ENCODE measurements at regions not wholly inside any gene's neighbourhood (a gene's known extent, or its start where the extent isn't known, plus 50 kb on each side); places are given as distances from the start of the nearest gene placed in this dataset.

GRCh38 chr3:169009453-169009852 lies 654.1 kb downstream of the MECOM start:
- H4K5ac ChIP-seq (ENCODE audit: low read depth, low read length), result no peak overlapping the region
- in situ Hi-C loops (cut with MboI; ENCODE audit: low sequenced_read_pairs) (no loop called here), dilution Hi-C loops (cut with HindIII; ENCODE audit: low sequenced_read_pairs, unreplicated experiment) (no loop called here), intact Hi-C loops (cut with micrococcal nuclease) (no loop called here)
- no peak overlapping the region for H3K4me3 ChIP-seq (ENCODE audit: insufficient read depth, low read depth, low read length)
- no peaks in the 10 kb centered on the region for H3K79me1 ChIP-seq (ENCODE audit: low read depth in 1 of 2, low read length in 2 of 2)
- H2AK9ac ChIP-seq (replicated peaks; ENCODE audit: low read depth, low read length, poor library complexity), result no peak overlapping the region
- H3K36me3 ChIP-seq (ENCODE audit: control insufficient read depth, insufficient read depth, low read length), result no peaks in the 10 kb centered on the region
- no TSS peak for BruUV-seq (replicated peaks)
- H3K56ac ChIP-seq (ENCODE audit: extremely low read depth, insufficient read depth, low read length), result no peak overlapping the region
- H3K9ac ChIP-seq (ENCODE audit: low read depth, low read length), result no peak overlapping the region
- no peak overlapping the region for H3K14ac ChIP-seq (replicated peaks; ENCODE audit: low read depth, low read length)
- no peak overlapping the region for H2BK120ac ChIP-seq (ENCODE audit: low read depth, low read length)
- H2BK5ac ChIP-seq (ENCODE audit: low read depth, low read length, poor library complexity, severe bottlenecking), result no peak overlapping the region
- no peaks in the 10 kb centered on the region for H3K27me3 ChIP-seq (ENCODE audit: control insufficient read depth, insufficient read depth, low read length)
- no peak overlapping the region for H2BK15ac ChIP-seq (ENCODE audit: low read depth, low read length)
- no peak overlapping the region for H2BK20ac ChIP-seq (ENCODE audit: low read depth, low read length)
- H3K27ac ChIP-seq (ENCODE audit: insufficient read depth, low read length), result no peak overlapping the region
- H3K4me2 ChIP-seq (ENCODE audit: low read depth, low read length), result no peak overlapping the region
- no peak overlapping the region for H3K18ac ChIP-seq (ENCODE audit: low read depth, low read length)
- H3K23ac ChIP-seq (ENCODE audit: low read depth, low read length), result no peak overlapping the region
- no peaks in the 10 kb centered on the region for H3K9me1 ChIP-seq (ENCODE audit: insufficient read depth, low read length)
- H4K8ac ChIP-seq (ENCODE audit: low read depth in 2 of 2, low read length in 2 of 2), result no peak overlapping the region
- ATAC-seq (ENCODE audit: low read depth) (no peak), DNase-seq (no peak)
- ChIA-PET CTCF (interaction anchor here (0.6 to 1.6 kb wide), 3 partner anchors 31 to 163 kb away, joined by 3 to 6 read pairs (median 3); no protein-coding TSS in a partner anchor), POLR2A (ENCODE audit: unreplicated experiment) (no interaction called here)
- TF ChIP-seq SMC3 (IDR thresholded peaks at IDR 0.05; ENCODE audit: low read depth, low read length), result no peak
- TF ChIP-seq MAZ (IDR thresholded peaks at IDR 0.05; ENCODE audit: borderline replicate concordance, low read depth, low read length), result no peak
- TF ChIP-seq FOS (IDR thresholded peaks at IDR 0.05; ENCODE audit: low read depth, low read length), result no peak
- no peak for TF ChIP-seq CTCF (conservative IDR thresholded peaks at IDR 0.05; ENCODE audit: low read depth, low read length)
- no peak for TF ChIP-seq BHLHE40 (IDR thresholded peaks at IDR 0.05; ENCODE audit: low read depth, low read length)
- TF ChIP-seq POLR2A (IDR thresholded peaks at IDR 0.05; ENCODE audit: low read depth, low read length), result no peak
- TF ChIP-seq CEBPB (IDR thresholded peaks at IDR 0.05; ENCODE audit: low read depth, low read length), result no peak
- TF ChIP-seq RFX5 (IDR thresholded peaks at IDR 0.05; ENCODE audit: low read depth, low read length), result no peak
- no peak for TF ChIP-seq CHD1 (IDR thresholded peaks at IDR 0.05; ENCODE audit: low read depth, low read length)
- TF ChIP-seq NFE2L2 (IDR thresholded peaks at IDR 0.05; ENCODE audit: low read depth, low read length), result no peak
- no peaks in the 10 kb centered on the region for H4K20me1 ChIP-seq (ENCODE audit: insufficient read depth, low read length)
- H3K9me3 ChIP-seq (ENCODE audit: control insufficient read depth, insufficient read depth, low read length), result no peaks in the 10 kb centered on the region
- no peaks in the 10 kb centered on the region for H3K4me1 ChIP-seq (ENCODE audit: control insufficient read depth, insufficient read depth, low read length)
- no peak overlapping the region for H2AFZ ChIP-seq (replicated peaks; ENCODE audit: low read length, poor library complexity)
- H3K4ac ChIP-seq (ENCODE audit: low read depth, low read length), result no peak overlapping the region
- no peak overlapping the region for H2AK5ac ChIP-seq (ENCODE audit: low read depth, low read length)
- H4K91ac ChIP-seq (ENCODE audit: insufficient read depth, low read depth, low read length), result no peak overlapping the region
